EH (cell line): ENCODE measurements at regions not wholly inside any gene's neighbourhood (a gene's known extent, or its start where the extent isn't known, plus 50 kb on each side); places are given as distances from the start of the nearest gene placed in this dataset.

Experiments used
- DNase-seq: peaks from one replicate; pipeline ENCODE4 v3.0.0-alpha.2; 2015; ENCODE audit warnings: low read depth

DNA sequence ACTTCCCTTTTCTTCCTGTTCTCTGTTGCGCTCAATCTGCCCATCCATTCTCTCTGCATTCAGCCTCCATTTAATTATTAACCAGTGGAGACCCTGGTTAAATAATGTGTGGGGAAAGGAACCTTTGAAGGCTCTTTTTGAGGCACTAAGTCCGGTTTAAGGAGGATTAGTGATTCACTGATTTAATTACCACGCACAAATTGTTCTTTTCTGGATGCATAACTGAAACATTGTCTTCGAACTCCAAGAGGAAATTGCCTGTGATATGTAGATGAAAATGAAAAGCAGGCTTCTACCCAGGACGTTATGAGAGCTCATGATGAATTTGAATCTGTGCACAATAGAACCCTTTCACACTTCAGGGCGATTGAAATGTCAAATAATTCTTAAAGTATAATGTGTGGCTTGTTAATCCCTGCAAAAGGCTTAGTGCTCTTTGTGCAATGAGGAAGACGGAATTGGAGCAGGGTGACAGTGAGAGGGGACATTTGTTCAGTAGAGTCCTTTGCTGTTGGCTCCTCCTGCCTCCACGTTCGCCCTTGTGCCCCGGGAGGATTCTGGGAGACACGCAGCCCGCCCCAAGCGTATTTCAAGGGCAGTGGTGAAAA lies 51.1 kb upstream of the ZNF236 start:
- no peak for DNase-seq

DNA sequence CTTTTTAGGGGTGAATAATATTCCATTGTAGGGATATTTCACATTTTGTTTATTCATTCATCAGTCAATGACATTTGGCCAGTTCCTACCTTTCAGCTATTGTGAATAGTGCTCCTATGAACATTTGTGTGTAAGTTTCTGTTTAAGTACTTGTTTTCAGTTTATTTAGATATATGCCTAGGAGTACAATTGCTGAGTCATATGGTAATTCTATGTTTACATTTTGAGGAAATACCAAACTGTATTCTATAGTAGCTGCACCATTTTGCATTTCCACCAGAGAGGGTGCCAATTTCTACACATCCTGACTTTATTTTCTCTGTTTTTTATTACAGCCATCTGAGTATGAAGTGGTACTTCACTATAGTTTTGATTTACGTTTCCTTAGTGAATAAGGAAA lies 54.4 kb upstream of the ZNF236 start:
- DNase-seq: no peak

DNA sequence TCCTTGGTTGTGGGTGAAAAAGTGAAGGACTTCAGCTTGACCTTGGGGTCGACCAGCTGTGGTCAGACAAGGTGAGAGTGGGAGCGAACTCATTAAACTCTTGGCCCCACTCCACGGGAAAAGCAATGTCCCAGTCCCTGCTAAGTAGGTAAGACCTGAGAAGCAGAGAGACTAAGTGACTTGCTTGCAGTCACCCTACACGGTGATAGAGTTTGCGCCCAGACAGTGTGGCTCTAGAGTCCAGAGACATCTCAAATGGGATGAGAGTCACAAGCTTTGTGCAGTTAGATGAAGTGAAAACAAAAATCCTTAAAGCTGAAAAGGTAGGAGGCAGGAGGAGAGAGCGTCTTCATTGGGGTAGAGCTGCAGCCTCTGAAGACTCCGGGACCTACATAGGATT lies 55.9 kb upstream of the ZNF236 start:
- no peak for DNase-seq

GRCh38 chr18:76765649-76766048 lies 56.7 kb upstream of the ZNF236 start:
- no peak for DNase-seq

GRCh38 chr18:76764291-76764901 lies 58.0 kb upstream of the ZNF236 start:
- DNase-seq: no peak

DNA sequence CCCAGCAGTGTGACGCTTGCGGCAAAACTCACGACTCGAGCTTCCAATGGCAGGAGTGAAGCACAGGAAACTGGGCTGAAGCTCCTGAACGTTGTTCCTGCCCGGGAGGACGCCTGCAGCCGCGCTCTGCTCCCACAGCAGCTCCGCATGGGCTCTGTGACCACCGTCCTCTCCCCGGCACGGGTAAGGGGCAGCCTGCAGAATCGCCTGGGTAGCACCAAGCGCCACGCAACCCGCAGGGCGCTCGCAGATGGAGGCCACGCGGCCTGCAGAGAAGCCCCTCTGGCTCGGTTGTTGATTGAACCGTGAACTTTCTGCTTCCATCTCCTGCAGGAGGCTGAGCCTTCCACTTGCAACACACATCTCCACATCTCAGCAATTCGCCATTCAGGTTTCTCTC lies 63.3 kb upstream of the ZNF236 start:
- no peak for DNase-seq

DNA sequence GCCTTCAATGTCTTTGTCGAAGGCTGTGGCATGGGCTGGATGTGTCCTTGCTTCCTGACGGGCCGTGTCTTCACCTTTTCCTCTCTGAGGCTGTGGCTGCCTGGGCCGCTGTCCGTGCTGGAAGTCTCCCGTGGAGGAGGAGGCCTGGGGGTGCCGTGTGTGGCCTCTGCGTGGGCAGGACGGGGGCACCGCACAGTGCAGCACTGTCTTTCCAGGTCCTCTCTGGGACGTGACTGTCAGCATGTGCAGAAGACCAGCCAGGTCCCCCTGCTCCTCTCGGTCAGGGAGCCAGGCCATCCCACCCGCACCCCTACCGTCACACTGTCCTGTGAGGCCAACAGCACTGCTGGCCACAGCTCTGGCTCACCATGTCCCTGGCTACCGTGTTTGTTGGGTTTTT lies 64.4 kb upstream of the ZNF236 start:
- no peak for DNase-seq

- DNase-seq: peak; percentile 31
Measured at GRCh38 chr18:76757335-76757734, 65.0 kb upstream of the ZNF236 start.

DNA sequence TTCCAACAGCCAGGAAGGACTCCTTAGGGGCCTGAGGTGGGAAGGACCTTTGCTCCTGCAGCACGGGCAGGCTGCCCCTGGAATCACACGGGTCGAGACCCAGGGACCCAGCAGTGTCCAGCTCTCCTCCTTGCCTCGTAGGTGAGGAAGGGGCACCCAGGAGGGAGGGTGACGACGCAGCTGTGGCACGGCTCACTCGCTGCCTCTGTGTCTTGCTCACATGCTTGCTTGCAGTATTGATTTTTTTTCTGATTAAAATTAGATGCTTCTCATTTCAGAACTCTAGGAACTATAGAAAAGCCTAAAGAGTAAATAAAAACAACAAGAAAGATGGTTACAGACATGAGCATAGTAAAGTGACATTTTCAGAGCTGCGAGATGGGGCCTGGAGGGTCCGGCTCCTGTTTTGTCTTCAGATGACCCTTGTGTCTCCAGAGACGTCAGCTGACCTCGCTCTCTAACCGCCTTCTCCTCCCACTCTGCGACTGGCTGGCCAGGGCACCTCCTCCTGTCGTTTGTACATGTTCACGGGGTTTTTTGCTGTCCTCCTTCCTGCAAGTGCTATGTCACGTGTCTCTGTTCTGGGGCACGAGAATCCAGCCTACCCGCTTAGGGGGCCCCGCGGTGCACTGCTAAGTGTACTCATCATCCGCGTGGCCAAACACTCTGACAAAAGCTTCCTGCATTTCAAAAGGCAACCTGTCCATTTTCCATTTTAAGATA lies 65.7 kb upstream of the ZNF236 start:
- peak; percentile 5 for DNase-seq

DNA sequence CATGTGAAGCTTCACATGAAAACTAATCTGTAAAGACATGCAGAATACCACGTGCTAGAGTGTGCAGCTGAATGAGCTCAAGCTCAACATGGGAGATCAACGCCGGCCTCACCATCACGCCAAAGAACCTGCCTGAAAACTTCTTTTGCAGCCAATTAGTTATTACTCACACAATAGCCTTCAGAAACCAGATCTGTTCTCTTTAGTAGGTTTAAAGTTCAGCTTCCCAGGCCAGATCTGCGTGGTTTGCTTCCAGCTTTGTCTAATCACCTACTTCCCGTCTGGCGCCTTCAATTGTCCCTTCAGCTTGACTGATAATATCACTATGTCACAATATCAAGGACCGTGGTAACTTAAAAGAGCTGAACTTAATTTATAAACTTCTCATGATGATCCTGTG lies 68.0 kb upstream of the ZNF236 start:
- no peak for DNase-seq

- no peak for DNase-seq
Measured at GRCh38 chr18:76752400-76752799, 70.0 kb upstream of the ZNF236 start.

DNA sequence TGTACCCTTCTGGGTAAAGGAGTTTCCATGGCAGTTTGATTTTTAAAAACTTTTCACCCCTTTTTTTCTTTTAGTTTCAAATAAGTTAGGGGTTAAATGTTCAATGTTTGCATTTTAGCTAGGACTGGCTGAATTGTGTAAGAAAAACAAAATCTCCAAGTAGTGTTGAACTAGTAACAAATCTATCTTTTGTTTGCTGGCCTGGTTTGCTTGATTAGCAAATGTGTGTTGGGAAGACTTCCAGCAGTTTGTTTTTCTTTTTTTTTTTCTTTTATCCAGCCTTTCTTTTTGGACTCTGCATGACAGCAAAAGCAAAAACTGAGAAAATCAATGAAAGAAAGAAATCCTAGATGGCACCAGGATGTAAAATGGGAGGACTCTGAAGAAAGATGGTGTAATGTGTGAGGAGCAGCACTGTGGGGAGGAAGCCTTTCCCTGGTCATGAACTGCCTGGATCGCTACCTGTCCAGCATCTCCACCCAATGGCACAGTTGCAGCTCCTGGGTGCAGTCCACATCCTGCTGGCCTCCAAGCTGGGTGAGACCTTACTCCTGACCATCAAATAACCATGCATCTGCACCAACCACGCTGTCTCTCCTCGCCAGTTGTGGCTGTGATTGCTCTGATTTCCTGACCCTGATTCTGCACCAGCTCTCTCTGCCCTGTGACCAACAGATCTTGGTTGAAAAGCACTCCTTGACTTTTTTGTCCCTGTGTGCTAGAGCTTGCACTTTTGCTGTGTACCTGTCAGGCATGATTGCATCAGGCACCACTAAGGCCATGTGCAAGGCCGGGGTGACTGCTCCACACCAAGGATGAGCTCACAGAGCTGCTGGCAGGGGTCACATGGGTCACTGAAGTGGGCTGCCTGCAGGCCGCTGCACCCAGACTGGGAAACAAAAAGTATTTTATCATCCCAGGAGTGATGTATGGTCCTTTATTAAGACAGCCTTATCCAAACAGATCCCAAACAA lies 71.2 kb upstream of the ZNF236 start:
- no peak for DNase-seq

DNA sequence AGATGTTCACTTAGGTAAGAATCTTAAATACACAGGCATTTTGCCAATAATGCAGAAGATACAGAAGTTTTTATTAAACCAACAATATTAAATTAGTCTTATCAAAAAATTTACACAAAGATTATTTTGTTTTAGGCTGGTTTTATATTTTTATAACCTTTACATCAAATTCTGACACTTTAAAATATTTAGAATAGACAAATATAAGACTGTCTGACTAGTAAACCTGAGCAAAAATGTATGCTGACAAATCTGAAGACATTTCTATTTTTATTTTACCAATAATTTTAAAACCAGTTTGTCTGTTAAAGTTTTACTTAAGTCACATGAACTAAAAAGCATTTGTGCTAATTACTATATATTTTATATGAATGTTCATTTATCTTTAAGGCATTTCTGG lies 72.1 kb upstream of the ZNF236 start:
- DNase-seq: no peak

DNA sequence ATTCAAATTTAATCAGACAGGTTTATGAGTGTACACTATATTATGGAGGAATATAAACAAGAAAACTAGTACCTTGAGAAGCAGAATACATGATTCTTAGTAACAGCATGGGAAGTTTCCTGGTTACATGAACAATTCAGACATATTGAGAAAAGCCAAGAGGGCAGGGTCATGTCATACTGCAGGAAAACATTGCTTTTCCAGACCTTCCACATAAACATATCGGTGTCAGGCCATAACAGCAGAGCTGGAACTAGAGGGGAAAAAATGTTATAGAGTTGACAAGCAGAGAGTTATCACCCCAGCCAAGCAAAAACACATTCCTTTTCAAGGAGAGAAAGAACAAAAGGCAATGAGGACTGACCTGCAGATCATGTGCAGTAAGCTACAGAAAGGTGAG lies 74.7 kb upstream of the ZNF236 start:
- no peak for DNase-seq

DNA sequence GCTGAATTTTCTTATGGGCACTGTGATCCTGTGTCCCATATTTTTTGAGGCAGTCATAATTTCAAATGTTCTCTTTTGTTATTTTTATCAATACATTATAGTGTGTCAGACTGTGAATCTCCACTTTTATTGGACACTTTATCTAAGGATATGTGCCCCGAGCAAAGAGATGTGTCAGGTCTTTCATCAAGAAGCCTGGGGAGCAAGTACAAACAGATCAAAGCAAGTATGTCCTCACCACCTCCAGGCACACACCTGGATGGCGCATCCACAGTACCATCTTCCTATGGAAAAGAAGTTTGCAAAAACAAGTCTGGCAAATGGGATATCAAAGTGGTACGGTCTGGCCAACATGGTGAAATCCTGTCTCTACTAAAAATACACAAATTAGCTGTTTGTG lies 81.0 kb upstream of the ZNF236 start:
- no peak for DNase-seq

DNA sequence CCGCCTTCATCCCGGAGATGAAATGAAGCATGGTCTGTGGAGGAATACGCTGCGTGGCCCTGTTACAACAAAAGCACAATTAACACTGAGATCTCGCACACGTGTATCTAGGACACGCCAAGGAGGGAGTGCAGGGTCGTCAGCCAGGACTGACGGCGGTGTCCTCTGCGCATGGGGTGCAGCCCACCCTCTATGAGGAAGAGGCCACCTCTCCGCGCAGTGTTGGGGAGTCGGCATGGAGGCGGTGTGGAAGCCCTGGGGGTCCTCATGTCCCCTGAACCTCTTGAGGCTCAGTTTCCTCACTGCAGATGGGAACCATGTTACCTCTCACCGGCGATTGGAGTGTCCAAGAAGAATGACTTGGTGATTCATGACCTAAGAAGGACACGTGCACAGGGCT lies 86.0 kb upstream of the ZNF236 start:
- DNase-seq: no peak

DNA sequence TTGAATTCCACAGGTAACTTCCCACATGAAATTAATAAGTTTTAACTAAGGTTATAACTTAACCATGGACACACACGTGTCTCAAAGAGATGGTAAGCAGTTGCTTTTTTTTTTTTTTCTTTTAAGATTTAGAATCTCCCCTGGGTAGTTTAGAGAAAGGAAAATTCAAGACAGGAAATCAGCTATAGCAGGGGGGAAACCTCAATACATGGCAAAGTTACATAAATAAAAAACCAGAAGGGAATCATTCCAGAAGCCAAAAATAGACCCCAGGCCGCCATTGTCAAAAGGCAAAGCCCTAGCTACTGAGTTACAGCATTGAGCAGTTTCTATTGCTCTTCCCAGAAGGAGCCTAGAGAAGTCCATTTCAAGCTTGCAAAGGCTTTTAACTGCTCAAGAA lies 91.5 kb upstream of the ZNF236 start:
- DNase-seq: no peak

DNA sequence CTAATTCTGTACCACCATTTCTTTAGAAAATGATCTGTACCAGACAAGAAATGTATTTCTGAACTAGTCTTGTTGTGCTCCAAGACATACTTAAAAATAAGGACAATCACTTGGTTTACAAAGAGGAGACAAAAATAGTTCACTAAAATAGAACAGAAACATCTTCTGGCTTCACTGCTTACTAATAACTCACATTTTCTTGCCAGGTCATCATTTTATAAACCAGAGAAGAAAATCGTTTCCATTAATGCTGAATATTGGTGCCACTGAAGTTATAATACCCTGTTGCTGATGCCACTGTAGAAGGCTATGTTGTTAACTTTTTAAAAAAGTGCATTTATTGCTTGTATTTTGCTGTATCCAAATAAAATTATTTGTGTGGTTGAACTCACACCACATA lies 94.8 kb upstream of the ZNF236 start:
- DNase-seq: no peak

- no peak for DNase-seq
Measured at GRCh38 chr18:76725445-76725844, 96.9 kb upstream of the ZNF236 start.

- DNase-seq: no peak
Measured at GRCh38 chr18:76722224-76723061, 99.9 kb upstream of the ZNF236 start.

DNA sequence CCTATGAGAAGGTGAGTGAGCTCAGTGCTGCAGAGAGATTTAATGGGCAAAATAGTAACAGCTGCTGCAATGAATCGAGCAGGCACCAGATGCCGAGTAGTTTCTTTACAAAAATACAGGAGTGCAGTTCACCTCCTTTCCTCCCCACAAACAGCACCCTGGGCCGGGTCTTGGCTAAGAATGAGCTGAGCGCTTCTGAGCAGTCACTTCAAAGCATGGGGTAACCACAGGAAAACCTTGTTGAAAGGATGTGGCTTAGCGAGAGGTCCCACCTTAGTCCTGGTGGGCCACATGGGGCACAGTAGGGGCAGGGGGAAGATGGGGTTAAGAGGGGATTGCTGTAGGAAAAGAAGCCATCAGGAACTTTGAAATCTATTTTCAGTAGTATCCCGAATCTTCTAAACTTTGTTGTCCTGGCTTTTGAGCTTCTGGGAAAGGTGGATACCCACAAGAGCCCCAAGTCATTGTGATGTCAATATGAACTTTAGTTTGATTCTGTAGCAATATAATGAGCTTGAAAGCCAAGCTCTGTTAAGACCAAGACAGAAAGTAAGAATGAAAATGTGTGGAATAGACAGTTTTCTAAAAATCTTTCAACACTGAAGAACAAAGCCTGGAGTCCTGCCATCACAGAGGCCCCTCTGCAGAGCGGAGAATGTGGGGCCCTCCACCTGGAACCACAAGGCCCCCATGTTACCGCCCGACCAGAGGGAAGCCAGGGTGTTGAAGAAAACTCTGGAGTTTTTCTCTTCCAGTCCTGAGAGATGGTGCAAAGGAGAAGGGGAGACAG lies 101.0 kb upstream of the ZNF236 start:
- no peak for DNase-seq
